ENCODE measurements at regions not wholly inside any gene's neighbourhood (a gene's known extent, or its start where the extent isn't known, plus 50 kb on each side); places are given as distances from the start of the nearest gene placed in this dataset.

DNA sequence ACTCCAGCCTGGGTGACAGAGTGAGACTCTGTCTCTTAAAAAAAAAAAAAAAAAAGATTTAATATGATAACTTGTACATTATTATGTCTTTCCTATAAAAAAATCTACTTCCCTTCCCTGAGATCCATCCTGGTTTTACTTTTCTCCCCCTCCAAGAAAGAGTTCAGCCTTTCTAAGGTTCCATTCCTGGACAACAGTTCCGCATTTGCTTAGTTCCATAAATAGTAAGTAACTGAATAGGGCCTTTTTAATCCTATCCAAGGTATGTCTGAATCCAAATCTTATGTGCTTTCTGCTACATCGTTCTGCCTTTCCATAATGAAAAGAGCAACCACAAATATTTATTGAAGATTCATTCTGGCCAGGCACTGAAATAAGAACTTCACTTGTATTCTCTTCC is 187.8 kb downstream of the DACT1 start:
- TF ChIP-seq POLR2AphosphoS5 (IDR thresholded peaks at IDR 0.05; ENCODE audit: insufficient read depth in 1 of 2, low read depth in 1 of 2) = no peak
- no peak for TF ChIP-seq POLR2A (IDR thresholded peaks at IDR 0.05)

Data from vagina (tissue), 2 donors.